Endothelial cell of umbilical vein (primary cell): ENCODE measurements at regions not wholly inside any gene's neighbourhood (a gene's known extent, or its start where the extent isn't known, plus 50 kb on each side); places are given as distances from the start of the nearest gene placed in this dataset.

Experiments used
- BruUV-seq: library from RNA; stranded (reverse); fragments of 400-500 nt; replicated peaks from 2 replicates; lab custom pipeline; 2021; lab: Mats Ljungman, UMichigan
- CTCF ChIA-PET: fragments of 300-600, 350-600 bp; sonication (Branson Sonifier 250); formaldehyde crosslinking; loops from one replicate; lab custom pipeline; 2021; ENCODE audit warnings: antibody characterized with exemption, inconsistent platforms; lab: Charles Lee
- POLR2A ChIA-PET: fragments of 300-600, 350-600 bp; sonication (Branson Sonifier 250); formaldehyde crosslinking; loops from one replicate; lab custom pipeline; 2021; ENCODE audit warnings: antibody characterized with exemption, inconsistent platforms; lab: Charles Lee
- DNase-seq: peaks from one replicate; pipeline ENCODE4 v3.0.0-alpha.2; 2011; ENCODE audit warnings: low read depth, low spot score
- FAIRE-seq: peaks from 2 replicates; lab custom pipeline; 2011; peaks lifted over from hg19 to GRCh38; lab: Jason Lieb, UNC
- H2AFZ ChIP-seq: 2 replicates; pipeline ENCODE4 v1.6.0; 2012; ENCODE audit warnings: low read depth, low read length, control low read depth, inconsistent platforms
- H3K27ac ChIP-seq: 2 replicates; pipeline ENCODE4 v1.5.1; 2011; ENCODE audit warnings: low read depth, mild to moderate bottlenecking, control low read depth, low read length, moderate library complexity; ENCODE audit not compliant: insufficient read depth
- H3K27me3 ChIP-seq, 2 experiments: 2 replicates each; pipeline versions ENCODE4 v1.6.0 to v1.6.1; 2011; ENCODE audit warnings: low read length in 2 of 2, mixed read lengths in 1 of 2; ENCODE audit not compliant: control insufficient read depth in 2 of 2, insufficient read depth in 2 of 2
- H3K36me3 ChIP-seq, 2 experiments: 2 replicates in 1 of 2; 3 replicates in 1 of 2; pipeline ENCODE4 v1.5.1; 2011; ENCODE audit warnings: low read length in 2 of 2, mild to moderate bottlenecking in 1 of 2, moderate library complexity in 1 of 2; ENCODE audit not compliant: control insufficient read depth in 2 of 2, insufficient read depth in 2 of 2; ENCODE audit errors: extremely low read depth in 1 of 2
- H3K4me1 ChIP-seq: 3 replicates; pipeline ENCODE4 v1.5.1; 2011; ENCODE audit warnings: mild to moderate bottlenecking, low read length; ENCODE audit not compliant: control insufficient read depth, insufficient read depth; ENCODE audit errors: extremely low read depth
- H3K4me2 ChIP-seq: 2 replicates; pipeline ENCODE4 v1.6.1; 2011; ENCODE audit warnings: low read length, control low read depth, mixed read lengths; ENCODE audit not compliant: insufficient read depth
- H3K4me3 ChIP-seq, 3 experiments: fragments of 200-600 bp in 1 of 3; sonication (generic), shearing (Covaris generic) in 1 of 3; replicated peaks in 1 of 3; 2 replicates each; pipeline ENCODE4 v1.5.1; 2011 to 2016; ENCODE audit warnings: control low read depth in 3 of 3, low read length in 3 of 3, mild to moderate bottlenecking in 2 of 3, inconsistent platforms in 1 of 3, low read depth in 1 of 3, moderate library complexity in 1 of 3; ENCODE audit not compliant: insufficient read depth in 1 of 3
- H3K79me2 ChIP-seq: 2 replicates; pipeline ENCODE4 v1.6.0; 2012; ENCODE audit warnings: low read length, inconsistent platforms; ENCODE audit not compliant: control insufficient read depth, insufficient read depth
- H3K9ac ChIP-seq: replicated peaks from 2 replicates; pipeline ENCODE3; 2011; ENCODE audit warnings: low read length, control low read depth; ENCODE audit not compliant: insufficient read depth; ENCODE audit errors: extremely low read depth
- H3K9me1 ChIP-seq: replicated peaks from 3 replicates; pipeline ENCODE4 v1.6.0; 2011; ENCODE audit warnings: mild to moderate bottlenecking, low read length; ENCODE audit not compliant: control insufficient read depth, insufficient read depth; ENCODE audit errors: extremely low read depth
- H3K9me3 ChIP-seq: replicated peaks from 2 replicates; pipeline ENCODE4 v1.5.1; 2012; ENCODE audit warnings: low read length, inconsistent platforms; ENCODE audit not compliant: control insufficient read depth, insufficient read depth
- H4K20me1 ChIP-seq: replicated peaks from 2 replicates; pipeline ENCODE3; 2011; ENCODE audit warnings: mild to moderate bottlenecking, low read length; ENCODE audit not compliant: control insufficient read depth, insufficient read depth; ENCODE audit errors: extremely low read depth
- CTCF ChIP-seq, 2 donors: IDR thresholded peaks; 1 replicate in 1 of 2; 2 replicates in 1 of 2; pipeline ENCODE4 v1.5.1; 2011; ENCODE audit warnings: low read length in 2 of 2, mild to moderate bottlenecking in 2 of 2, moderate library complexity in 2 of 2, control low read depth in 1 of 2, inconsistent platforms in 1 of 2, low read depth in 1 of 2; ENCODE audit not compliant: insufficient read depth in 1 of 2; ENCODE audit errors: extremely low read depth in 1 of 2
- EZH2 ChIP-seq: IDR thresholded peaks from 2 replicates; pipeline ENCODE4 v1.6.1; 2012; ENCODE audit warnings: borderline replicate concordance, low read depth, mild to moderate bottlenecking, moderate library complexity, low read length, inconsistent platforms; ENCODE audit not compliant: severe bottlenecking
- FOS ChIP-seq: IDR thresholded peaks from 2 replicates; pipeline ENCODE4 v1.6.1; 2011; ENCODE audit warnings: mild to moderate bottlenecking, low read length, moderate library complexity, borderline replicate concordance; ENCODE audit not compliant: insufficient read depth
- GATA2 ChIP-seq: IDR thresholded peaks from 2 replicates; pipeline ENCODE4 v1.7.0; 2011; ENCODE audit warnings: low read depth, mild to moderate bottlenecking, moderate library complexity, mixed read lengths, low read length; ENCODE audit not compliant: insufficient read length, insufficient read depth
- JUN ChIP-seq: IDR thresholded peaks from 2 replicates; pipeline ENCODE4 v1.6.1; 2011; ENCODE audit warnings: borderline replicate concordance, low read depth; ENCODE audit not compliant: insufficient read length, insufficient read depth
- MAX ChIP-seq: IDR thresholded peaks from 2 replicates; pipeline ENCODE4 v1.6.1; 2011; ENCODE audit not compliant: insufficient read depth, insufficient read length
- MYC ChIP-seq: IDR thresholded peaks from one replicate; pipeline ENCODE4 v1.6.1; 2011; ENCODE audit warnings: mild to moderate bottlenecking, low read depth, low read length
- POLR2A ChIP-seq: IDR thresholded peaks from 2 replicates; pipeline ENCODE4 v1.6.1; 2012; ENCODE audit warnings: low read depth, mild to moderate bottlenecking, control low read depth, low read length
- POLR2AphosphoS5 ChIP-seq: IDR thresholded peaks from 2 replicates; pipeline ENCODE4 v1.6.1; 2012; ENCODE audit warnings: low read depth, mild to moderate bottlenecking, control low read depth, low read length, moderate library complexity; ENCODE audit not compliant: insufficient read depth
- dilution Hi-C: fragments of 300-500 bp; cut with MboI; formaldehyde crosslinking; loops from one replicate; pipeline ENCODE4 v1.15.0; 2019; ENCODE audit warnings: low sequenced_read_pairs; ENCODE audit not compliant: extremely low pct_ligation_motif_present
- intact Hi-C: fragments of 100-400 bp; cut with micrococcal nuclease; formaldehyde crosslinking; loops from one replicate; pipeline ENCODE4 v1.10.0; 2022

DNA sequence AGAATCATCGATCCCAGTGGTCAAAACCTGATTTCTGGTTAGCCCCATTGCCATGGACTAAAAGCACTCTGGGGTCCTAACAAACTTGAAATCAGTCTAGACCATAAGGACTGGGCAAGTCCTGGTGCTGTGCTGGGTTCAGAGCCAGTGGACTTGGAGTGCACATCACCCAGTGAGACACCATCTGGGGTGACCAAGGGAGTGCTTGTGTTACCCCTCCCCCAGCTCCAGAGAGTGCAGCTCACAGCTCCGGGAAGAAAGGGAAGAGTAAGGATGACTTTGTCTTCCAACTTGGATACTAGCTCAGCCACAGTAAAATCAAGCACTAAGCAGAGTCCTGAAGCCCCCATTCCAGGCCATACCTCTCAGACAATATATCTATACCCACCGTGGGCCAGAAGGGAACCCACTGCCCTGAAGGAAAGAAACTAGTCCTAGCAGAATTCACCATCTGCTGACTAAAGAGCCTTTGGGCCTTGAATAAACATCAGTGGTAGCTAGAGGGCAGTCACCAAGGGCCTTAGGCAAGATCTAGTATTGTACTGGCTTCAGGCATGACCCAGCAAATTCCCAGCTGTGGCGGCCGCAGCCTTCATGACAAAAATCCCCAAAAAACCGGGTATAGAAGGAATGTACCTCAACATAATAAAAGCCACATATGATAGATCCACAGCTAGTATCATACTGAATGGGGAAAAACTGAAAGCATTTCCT, 153.5 kb upstream of the OGFRL1 start:
- Histone ChIP-seq H3K9me3 (no peaks in the 10 kb centered on the region), H3K4me3 (no peak overlapping the region), H3K27me3 (no peaks in the 10 kb centered on the region), H3K27ac (no peak overlapping the region), H3K4me1 (no peaks in the 10 kb centered on the region), H3K9me1 (no peaks in the 10 kb centered on the region), H3K36me3 (no peaks in the 10 kb centered on the region), H3K9ac (no peak overlapping the region), H2AFZ (no peak overlapping the region), H4K20me1 (no peaks in the 10 kb centered on the region), H3K79me2 (no peaks in the 10 kb centered on the region), H3K4me2 (no peak overlapping the region)
- dilution Hi-C loops (no loop called here), intact Hi-C loops (no loop called here)
- ChIA-PET CTCF (no interaction called here), POLR2A (no interaction called here)
- no peak for DNase-seq
- TF ChIP-seq EZH2: no peak
- TF ChIP-seq MAX: no peak
- no peak for FAIRE-seq
- no TSS peak for BruUV-seq

DNA sequence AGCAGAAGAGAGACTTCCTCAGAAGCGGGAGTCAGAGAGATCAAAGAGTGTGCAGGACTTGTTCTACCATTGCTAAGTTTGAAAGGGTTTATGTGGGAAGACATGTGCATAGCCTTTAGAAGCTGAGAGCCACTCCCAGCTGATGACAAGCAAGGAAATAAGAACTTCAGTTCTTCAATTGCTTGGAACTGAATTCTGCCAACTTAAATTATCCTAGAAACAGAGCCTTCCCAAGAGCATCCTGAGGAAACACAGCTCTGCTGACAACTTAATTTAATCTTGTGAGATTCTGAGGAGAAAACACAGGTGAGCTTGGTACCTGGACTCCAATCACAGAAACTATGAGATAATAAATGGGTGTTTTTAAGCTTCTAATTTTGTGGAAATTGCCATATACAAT, 150.6 kb upstream of the OGFRL1 start:
- DNase-seq: no peak
- H3K4me1 ChIP-seq: no peaks in the 10 kb centered on the region
- H2AFZ ChIP-seq: no peak overlapping the region
- no peaks in the 10 kb centered on the region for H3K9me1 ChIP-seq
- dilution Hi-C loops (no loop called here), intact Hi-C loops (no loop called here)
- no peaks in the 10 kb centered on the region for H3K79me2 ChIP-seq
- no peak overlapping the region for H3K4me3 ChIP-seq
- H3K36me3 ChIP-seq: no peaks in the 10 kb centered on the region
- no peak overlapping the region for H3K4me2 ChIP-seq
- no peak overlapping the region for H3K27ac ChIP-seq
- no peaks in the 10 kb centered on the region for H4K20me1 ChIP-seq
- H3K27me3 ChIP-seq: no peaks in the 10 kb centered on the region
- H3K9me3 ChIP-seq: no peaks in the 10 kb centered on the region
- H3K9ac ChIP-seq: no peak overlapping the region
- ChIA-PET POLR2A (no interaction called here), CTCF (interaction anchor here (0.9 kb wide), 1 partner anchor 9 kb away, joined by 4 read pairs; no protein-coding TSS in a partner anchor)
- TF ChIP-seq POLR2AphosphoS5: no peak
- TF ChIP-seq FOS: no peak
- TF ChIP-seq GATA2: no peak
- TF ChIP-seq MYC: no peak
- no peak for TF ChIP-seq POLR2A
- no peak for TF ChIP-seq EZH2
- TF ChIP-seq CTCF (IDR thresholded peaks at IDR 0.05; ENCODE audit: extremely low read depth in 1 of 2, insufficient read depth in 1 of 2, low read depth in 1 of 2, low read length in 2 of 2): no peak
- TF ChIP-seq JUN: no peak
- no peak for TF ChIP-seq MAX
- FAIRE-seq: no peak
- BruUV-seq: no TSS peak
